LoVo (cell line): ENCODE measurements at regions not wholly inside any gene's neighbourhood (a gene's known extent, or its start where the extent isn't known, plus 50 kb on each side); places are given as distances from the start of the nearest gene placed in this dataset.
A peak's percentile ranks its signal among the peaks of the same experiment; 100 is the strongest.
"Not testable (repeated sequence)": the region's sequence is repeated elsewhere in the genome, so short reads cannot be mapped to it uniquely, and the experiment has no call there.

Experiments used
- DNase-seq: peaks from one replicate; pipeline ENCODE4 v3.0.0-alpha.2; 2016; ENCODE audit warnings: low spot score

DNA sequence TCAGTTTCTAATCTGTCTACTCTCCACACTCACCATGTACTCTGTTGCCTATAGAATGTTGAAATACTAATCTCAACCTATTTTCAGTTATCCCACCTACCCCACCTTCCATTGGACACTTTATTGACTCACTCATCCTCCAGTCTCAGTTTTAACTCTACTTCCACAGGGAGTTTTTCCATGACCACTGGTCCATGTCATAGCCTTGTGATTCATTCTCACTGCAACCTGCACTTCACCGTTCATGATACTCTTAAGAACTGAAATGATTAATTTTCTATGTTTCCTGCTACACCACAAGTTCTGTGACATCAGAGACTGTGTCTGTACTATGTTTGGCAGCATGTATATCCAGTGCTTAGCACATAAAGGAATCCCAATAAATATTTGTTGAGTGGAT, 122.8 kb upstream of the HSF2 start:
- DNase-seq, result no peak

DNA sequence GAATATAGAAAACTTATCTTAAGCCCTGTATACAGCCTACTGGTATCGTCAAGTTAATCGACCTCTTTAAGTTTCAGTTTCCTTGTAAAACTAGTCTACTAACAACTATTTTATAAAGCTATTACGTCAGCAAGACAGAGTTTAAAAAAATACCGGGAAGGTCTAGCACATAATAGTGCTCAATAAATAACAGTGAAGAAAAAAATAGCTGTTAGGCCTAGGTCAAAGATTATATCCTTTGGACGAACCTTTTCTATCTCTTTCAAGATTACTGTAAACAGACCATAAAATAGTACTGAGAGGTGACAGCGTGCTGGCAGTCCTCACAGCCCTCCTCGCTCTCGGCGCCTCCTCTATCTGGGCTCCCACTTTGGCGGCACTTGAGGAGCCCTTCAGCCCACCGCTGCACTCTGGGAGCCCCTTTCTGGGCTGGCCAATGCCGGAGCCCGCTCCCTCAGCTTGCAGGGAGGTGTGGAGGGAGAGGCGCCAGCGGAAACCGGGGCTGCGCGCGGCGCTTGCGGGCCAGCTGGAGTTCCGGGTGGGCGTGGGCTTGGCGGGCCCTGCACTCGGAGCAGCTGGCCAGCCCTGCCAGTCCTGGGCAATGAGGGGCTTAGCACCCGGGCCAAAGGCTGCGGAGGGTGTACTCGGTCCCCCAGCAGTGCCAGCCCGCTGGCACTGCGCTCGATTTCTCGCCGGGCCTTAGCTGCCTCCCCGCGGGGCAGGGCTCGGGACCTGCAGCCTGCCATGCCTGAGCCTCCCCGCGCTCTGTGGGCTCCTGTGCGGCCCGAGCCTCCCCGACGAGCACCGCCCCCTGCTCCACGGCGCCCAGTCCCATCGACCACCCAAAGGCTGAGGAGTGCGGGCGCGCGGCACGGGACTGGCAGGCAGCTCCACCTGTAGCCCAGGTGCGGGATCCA, 119.1 kb upstream of the HSF2 start:
- DNase-seq, result not testable (repeated sequence)

DNA sequence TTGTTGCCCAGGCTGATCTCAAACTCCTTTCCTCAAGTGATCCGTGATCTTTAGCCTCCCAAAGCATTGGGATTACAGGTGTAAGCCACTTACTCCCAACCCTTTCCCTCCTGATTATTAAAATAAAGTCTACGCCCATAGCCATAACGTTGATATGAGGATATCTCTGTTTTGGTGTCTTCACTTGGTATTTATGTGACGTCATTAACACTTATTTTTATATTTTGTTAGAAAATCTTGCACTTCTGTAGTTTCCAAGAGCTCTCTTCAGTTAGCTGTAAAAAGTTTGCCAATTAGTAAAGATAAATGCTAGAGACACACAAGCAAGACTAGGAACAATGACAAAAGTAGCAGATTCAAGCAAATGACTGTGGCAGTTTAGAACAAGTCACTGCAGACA, 115.6 kb upstream of the HSF2 start:
- no peak for DNase-seq

DNA sequence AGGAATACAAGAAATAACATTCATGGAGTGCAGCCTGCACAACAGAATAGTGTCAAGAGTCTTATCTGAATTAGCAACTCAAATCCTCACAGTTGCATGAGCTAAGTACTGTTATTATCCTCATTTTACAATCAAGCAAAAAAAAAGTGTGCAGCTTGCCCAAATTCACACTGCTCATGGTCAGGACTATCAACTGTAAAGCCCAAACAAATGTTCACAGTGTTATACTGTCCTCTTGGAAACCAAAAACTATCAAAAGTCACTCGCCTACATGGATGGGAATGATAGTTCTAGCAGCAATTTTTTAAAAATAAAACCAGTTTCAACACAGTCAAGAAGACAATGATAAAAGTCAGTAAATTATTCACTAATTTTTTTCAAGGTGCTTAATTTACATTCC, 114.6 kb upstream of the HSF2 start:
- no peak for DNase-seq

DNA sequence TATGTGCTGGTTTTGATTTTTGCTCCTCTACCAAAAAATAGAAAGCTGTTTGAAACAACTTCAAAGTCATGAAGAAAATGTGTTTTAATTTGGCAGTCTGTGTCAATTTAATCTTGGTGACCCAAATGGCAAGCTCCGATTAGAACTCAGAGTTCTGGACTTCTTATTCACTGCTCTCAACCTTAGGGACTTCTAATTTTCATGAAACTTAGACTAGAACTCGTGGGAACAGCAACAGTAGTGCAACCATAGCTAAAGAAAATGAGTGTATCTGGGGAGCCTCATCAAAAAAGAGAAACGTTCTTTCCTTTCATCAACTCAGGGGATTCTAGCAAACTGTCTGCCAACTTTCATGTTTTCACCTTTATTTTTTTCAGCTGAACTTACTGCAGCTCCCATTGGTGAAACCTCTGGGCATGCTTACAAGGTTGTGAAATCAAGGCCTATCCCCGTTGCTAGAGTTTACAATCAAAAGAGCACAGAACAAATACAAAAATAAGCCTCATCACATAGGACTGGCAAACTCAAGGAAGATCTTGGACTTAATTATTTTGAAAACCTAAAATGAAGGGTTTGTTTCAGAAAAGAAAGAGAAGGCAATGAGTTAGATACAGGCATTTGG, 114.0 kb upstream of the HSF2 start:
- DNase-seq, result no peak

DNA sequence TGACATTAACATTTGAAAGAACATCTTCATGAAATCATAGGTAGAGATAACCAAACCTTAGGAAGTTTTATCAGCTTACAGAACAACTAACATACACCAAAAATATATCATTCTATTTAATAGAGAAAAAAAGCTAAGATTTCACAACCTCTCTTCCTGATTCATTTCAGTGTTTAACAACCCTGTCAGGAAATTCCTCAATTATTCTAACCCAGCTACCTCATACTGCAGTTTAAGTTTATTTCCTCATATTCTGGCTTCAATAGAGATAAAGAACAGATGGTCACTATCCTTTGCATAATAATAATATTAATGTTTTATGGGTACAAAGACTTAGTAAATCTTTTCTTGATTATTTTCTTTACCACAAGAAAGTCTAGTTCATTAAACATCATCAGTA, 112.9 kb upstream of the HSF2 start:
- no peak for DNase-seq

DNA sequence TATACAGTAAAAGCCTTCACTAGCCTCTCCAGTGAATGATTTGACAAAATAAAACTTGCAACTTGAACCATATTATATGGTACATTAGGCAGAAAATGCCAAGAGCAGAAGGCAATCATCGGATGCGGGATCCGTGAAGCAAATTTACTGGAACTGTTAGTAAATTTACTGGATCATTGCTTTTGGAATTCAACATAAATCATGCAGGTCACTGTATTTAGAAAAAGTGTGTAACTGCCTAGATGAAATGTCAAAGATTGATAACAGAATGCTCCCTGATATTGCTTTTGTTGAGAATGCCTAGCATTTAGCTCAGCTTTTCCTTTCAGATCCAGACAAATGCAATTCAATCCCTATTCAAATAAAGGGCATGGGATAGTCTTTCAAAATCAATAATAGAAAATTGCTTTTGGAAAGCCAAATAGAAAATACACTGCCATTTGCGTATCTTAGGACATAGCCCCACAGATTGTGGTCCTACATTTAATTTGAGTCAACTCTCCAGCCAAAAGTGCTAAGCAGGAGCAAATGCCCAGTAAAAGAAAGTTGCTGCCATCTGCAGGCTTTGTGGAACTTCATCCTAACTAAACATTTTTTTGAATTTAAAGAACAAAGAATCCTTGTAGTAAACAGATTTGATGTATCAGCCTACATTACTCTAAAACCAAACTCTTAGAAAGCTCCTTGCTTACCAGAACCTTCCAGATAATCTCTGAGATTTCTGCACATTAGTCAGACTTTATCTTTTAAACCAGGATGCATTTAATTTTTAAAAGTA, 109.5 kb upstream of the HSF2 start:
- no peak for DNase-seq

DNA sequence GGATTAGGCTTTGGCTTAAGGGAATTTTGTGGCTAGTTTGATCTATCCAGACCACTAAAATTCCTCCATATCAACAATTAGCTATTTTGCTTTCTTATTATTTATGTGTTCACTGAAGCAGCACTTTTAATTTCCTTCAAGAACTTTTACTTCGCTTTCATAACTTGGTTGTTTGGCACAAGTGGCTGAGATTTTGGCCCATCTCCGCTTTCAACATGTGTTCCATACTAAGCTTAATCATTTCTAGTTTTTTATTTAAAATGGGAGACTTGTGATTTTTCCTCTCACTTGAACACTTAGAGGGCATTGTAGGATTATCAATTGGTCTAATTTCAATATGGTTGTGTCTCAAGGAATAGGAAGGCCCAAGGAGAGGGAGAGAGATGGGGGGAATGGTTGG, 102.4 kb upstream of the HSF2 start:
- DNase-seq, result no peak

DNA sequence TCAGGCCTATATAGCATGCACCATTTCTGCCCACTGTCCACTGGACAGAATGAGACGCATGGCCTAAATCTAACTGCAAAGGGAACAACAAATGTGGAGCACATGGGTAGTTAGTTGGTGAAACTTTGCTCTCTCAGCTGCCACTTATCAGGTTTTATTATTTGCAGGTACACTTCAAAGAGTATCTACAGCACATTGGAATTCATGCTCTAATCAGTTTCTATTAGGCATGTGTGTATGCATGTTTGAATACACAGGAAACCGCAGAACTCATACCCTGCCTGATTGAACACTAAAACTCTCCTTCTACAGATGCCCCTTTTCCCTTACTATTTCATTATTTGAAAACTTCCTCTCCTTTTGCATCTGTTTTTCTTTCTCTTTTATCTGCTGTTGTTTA, 97.4 kb upstream of the HSF2 start:
- DNase-seq, result no peak

DNA sequence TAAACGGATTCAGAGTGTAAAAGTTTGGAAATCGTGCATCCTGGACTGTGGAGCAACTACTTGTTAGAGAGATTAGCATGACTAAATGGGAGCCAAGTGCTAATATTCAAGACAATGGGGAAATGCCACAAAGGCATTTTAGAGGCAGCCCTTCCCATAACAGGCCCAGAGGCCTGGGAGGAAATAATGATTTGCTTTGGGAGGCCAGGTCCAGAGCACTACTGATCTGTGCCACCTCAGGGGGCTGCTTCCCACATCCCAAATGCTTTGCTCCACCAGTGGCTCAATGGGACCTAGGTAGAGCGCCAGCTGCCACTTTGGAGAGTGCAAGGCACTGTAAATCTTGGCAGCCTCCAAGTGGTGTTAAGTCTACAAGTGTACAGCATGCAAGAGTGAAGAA, 91.9 kb upstream of the HSF2 start:
- DNase-seq, result no peak

DNA sequence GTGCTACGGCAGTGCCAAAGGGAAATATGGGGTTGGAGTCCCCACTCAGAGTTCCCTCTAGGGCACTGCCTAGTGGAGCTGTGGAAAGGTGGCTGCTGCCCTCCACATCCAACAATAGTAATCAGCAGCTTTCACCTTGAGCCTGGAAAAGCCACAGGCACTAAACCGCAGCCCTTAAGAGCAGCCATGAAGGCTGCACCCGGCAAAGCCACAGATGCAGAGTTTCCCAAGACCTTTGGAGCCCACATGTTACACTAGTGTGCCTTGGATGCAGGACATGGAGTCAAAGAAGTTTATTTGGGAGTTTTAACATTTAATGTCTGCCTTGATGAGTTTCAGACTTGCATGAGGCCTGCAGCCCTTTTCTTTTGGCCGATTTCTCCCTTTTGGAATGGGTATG, 91.4 kb upstream of the HSF2 start:
- DNase-seq, result no peak

DNA sequence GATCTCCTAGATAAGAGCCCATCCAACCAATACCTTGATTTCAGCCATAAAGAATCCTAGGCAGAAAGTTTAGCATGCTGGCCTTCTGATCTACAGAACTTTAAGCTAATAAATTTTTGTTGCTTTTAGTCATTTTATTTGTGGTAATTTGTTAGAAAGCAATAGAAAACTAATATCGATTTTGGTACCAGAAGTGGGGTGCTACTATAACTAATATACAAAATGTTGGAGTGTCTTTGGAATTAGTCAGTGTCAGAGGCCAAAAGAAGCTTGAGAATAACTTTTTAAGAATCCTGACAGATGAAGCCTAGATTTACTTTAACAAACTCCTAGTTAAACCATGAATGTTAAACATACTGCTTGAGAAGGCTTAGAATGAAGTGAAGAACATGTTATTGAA, 83.6 kb upstream of the HSF2 start:
- DNase-seq, result no peak

DNA sequence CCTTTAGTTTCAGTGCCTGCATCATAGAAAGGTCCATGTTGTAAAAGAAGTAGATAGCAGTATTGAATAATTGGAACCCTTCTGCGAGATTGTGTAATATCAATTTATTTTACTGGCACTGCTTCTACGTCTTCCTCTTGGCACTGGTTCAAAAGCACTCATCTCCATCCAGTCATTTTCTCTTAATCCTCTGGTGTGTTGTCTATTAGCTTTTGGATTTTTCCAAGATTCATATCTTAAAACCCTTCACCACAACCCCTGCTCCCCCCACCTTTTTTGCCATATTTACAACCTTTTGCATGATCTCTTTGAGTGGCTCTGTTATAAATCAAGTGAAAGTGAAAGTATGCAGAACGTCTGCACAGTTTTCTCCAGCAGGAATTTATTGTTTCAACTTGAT, 76.6 kb upstream of the HSF2 start:
- peak; percentile 20 for DNase-seq

DNA sequence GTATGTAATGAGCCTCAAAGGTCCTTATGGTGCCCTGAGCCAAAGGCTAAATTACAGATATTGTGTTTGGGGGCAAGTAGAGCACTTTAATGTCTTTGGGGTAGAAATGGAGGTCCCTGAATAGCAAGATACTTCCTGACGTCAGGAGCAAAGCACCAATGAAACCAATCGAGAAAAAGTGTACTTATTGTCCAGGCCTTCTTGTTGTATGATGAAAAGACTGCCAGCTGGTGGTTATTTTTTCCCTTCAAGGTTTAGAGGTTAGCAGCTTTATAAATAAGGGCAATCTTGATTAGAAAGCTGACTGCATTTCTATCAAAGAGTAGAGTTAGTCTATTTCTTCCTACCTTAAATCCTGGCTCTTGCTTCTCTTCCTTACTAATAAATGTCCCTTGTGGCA, 76.1 kb upstream of the HSF2 start:
- DNase-seq, result no peak

DNA sequence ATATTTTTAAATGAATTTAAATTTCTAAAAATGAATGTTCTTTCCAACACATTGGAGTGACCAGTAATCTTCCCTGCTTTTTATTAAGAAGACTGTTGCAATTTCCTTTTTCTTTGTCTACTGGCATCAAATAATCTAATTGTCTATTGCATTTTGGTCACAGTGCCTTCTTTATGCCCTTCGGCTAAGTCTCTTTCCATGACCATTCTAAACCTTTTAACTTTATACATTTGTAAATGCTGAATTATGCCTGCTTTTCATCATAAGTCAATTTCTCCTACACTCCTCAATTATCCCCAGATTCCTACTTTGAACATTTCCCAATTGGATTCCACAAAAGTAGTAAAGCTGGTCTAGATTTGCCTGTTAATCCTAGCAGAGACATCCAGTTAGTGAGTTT, 69.1 kb upstream of the HSF2 start:
- no peak for DNase-seq

DNA sequence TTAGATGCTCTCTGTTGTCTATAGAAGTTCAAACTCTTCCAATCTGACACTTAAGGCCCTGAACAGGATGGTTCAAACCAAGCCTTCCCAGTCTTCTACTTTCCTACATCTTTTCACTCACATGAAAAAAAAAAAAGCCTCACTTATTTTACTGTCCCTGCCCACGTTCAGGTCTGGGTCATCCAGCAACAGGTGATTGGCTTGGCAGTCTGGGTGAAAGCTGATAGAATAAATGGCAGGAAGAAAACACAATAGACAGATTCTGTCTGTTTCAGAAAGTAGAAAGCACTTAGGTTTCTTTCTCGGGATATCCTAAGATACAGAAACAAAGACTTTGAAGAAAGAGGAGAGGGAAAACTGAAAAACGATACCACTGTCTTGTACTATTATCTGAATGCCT, 61.8 kb upstream of the HSF2 start:
- no peak for DNase-seq

DNA sequence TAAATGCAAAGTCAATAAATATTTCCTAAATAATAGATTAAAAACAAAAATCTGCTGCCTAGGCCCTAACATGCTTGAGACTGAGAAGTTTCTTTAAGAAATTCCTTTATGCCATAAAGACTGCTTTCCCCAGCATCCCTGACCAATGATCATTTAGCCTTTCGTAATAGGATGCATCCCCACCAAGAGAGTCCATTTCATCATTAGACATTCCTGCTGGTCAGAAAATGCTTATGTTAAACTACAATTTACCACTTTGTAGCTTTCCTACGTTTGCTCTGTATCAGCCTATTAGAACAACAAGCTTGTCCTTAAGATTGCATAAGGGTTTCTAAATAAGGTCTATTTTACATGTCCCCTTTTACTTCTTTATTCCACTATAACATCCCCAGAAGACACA, 59.8 kb upstream of the HSF2 start:
- no peak for DNase-seq

DNA sequence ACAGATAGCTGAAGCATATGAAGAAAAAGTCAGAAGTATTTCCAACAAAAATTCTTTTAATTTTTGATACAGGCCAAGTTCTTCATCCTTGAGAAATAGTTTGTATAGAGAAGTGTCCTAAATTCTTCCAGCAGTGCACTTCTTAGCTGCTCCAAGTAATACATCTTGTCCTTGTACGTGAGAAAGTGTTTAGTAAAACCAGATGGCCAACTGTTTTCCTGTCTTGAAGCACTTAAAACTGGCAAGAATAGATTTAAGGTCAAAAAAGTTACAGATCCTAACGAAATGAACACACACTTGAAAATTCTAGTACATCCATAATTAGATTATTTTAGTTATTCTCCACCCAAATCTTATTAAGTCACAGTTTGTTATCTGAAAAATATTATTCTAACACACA, 52.2 kb upstream of the HSF2 start:
- no peak for DNase-seq

DNA sequence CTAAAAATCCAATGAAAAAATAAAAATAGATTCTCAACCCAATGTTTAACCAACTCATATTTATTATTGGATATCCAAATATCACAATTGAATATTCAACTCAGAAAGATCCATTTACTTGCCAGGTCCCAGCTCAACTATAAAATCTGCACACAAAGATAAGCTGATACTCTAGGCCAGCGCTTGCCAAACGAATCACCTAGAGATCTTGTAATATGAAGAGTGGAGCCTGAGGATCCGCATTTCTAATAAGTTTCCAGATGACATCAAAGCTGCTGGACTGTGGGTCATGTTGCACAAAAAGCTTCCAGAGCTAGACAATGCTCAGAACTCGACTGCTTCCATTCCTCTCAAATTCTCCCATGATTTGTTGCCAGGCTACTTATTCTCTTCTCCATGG, 51.7 kb upstream of the HSF2 start:
- no peak for DNase-seq
